GM21367 (cell line): ENCODE measurements at regions not wholly inside any gene's neighbourhood (a gene's known extent, or its start where the extent isn't known, plus 50 kb on each side); places are given as distances from the start of the nearest gene placed in this dataset.

Source experiments
- ATAC-seq: cut with Tn5 transposase; IDR thresholded peaks from one replicate; pipeline ENCODE4 v1.9.1; 2021; ENCODE audit not compliant: unreplicated experiment

- ATAC-seq: no peak
Observed at GRCh38 chr14:101040538-101041442, 137.3 kb upstream of the RTL1 start.

- no peak for ATAC-seq
Observed at GRCh38 chr14:101043891-101044290, 140.4 kb upstream of the RTL1 start.

- ATAC-seq: no peak
Observed at GRCh38 chr14:101044741-101045140, 141.2 kb upstream of the RTL1 start.

GRCh38 chr14:101045511-101045910 is 142.0 kb upstream of the RTL1 start:
- no peak for ATAC-seq

- no peak for ATAC-seq
Observed at GRCh38 chr14:101046071-101046470, 142.5 kb upstream of the RTL1 start.

- ATAC-seq: no peak
Observed at GRCh38 chr14:101047326-101047725, 143.8 kb upstream of the RTL1 start.

GRCh38 chr14:101048766-101049165 is 145.2 kb upstream of the RTL1 start:
- ATAC-seq: no peak

GRCh38 chr14:101049511-101049910 is 146.0 kb upstream of the RTL1 start:
- no peak for ATAC-seq

GRCh38 chr14:101049942-101050341 is 146.4 kb upstream of the RTL1 start:
- ATAC-seq: no peak

- no peak for ATAC-seq
Observed at GRCh38 chr14:101050901-101051490, 147.5 kb upstream of the RTL1 start.

GRCh38 chr14:101054671-101055070 is 151.1 kb upstream of the RTL1 start:
- ATAC-seq: no peak

GRCh38 chr14:101055106-101055662 is 151.7 kb upstream of the RTL1 start:
- ATAC-seq: no peak

GRCh38 chr14:101055776-101056374 is 152.4 kb upstream of the RTL1 start:
- no peak for ATAC-seq

GRCh38 chr14:101056446-101056845 is 152.9 kb upstream of the RTL1 start:
- no peak for ATAC-seq

GRCh38 chr14:101057394-101057793 is 153.9 kb upstream of the RTL1 start:
- no peak for ATAC-seq

- no peak for ATAC-seq
Observed at GRCh38 chr14:101058571-101058970, 155.0 kb upstream of the RTL1 start.

- ATAC-seq: no peak
Observed at GRCh38 chr14:101060171-101060601, 156.7 kb upstream of the RTL1 start.

- ATAC-seq: no peak
Observed at GRCh38 chr14:101061411-101062064, 158.0 kb upstream of the RTL1 start.

GRCh38 chr14:101062065-101062450 is 158.5 kb upstream of the RTL1 start:
- ATAC-seq: no peak

GRCh38 chr14:101062601-101063000 is 159.1 kb upstream of the RTL1 start:
- ATAC-seq: no peak

GRCh38 chr14:101063121-101063520 is 159.6 kb upstream of the RTL1 start:
- ATAC-seq: no peak
